ENCODE measurements at regions not wholly inside any gene's neighbourhood (a gene's known extent, or its start where the extent isn't known, plus 50 kb on each side); places are given as distances from the start of the nearest gene placed in this dataset.
"Not testable (repeated sequence)": the region's sequence is repeated elsewhere in the genome, so short reads cannot be mapped to it uniquely, and the experiment has no call there.

DNA sequence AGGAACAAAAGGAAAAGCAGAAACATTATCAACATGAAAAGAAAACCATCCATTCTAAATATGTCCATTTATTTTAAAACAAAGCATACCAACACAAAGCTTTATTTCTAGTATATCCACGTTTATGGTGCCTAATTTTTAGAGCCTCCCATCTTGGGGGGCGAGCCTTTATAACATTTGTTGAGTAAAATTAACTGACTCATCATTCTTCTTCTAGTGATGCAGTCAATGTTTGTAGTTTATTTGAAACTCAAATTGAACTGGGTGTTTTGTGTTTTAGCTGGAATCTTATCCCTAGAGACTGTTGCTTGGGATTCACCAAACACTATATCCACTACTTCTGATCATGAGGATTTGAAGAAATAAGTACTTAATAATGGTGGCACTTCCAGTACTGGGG, 366.4 kb upstream of the NPVF start:
- no peak for DNase-seq (ENCODE audit: low read depth in 2 of 2)

GRCh38 chr7:25595996-25596395, 367.7 kb upstream of the NPVF start:
- peak in 1 of 2 experiments; percentile 12 for DNase-seq (ENCODE audit: low read depth in 2 of 2)

DNA sequence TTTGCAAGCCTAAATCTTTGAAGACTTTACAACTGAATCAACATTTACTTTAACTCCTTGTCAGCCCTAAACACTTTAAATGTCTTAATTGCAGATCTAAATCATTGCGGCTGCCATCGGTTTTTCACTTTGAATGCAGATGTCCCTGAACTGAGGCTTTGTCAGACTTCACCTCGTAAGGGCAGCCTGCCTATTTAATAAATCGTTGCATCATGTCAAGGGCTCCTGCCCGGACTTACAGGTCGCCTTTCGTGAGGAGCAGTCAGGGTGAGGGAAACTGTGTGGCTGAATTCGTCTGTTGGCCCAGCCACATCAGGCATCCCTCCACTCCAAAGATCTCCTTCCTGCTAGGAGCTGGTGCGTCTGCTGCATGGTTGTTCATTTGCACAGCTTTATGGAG, 368.2 kb upstream of the NPVF start:
- no peak for DNase-seq (ENCODE audit: low read depth in 2 of 2)

- no peak for DNase-seq (ENCODE audit: low read depth in 2 of 2)
Measured at GRCh38 chr7:25597946-25598345, 369.7 kb upstream of the NPVF start.

DNA sequence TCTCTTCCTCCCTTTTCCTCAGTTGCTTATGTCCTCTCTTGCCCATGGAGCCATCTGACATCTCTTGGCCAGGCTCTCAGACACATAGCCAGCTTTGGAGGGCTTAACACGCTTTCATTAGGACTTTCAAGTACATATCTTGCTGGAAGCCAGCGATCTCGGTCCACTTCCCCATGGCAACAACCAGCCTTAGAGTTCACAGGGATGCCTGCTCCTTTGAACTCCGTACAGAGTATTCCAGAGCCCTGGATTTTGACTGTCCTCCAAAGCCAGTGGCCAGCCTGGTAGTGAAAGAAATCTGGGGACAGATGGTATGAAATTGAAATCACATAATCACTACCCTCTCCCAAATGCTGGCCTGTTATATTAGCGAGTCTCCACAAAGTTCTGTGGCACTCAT, 370.5 kb upstream of the NPVF start:
- DNase-seq (ENCODE audit: low read depth in 2 of 2) = no peak

- DNase-seq (ENCODE audit: low read depth in 2 of 2) = no peak
Measured at GRCh38 chr7:25600262-25600920, 372.1 kb upstream of the NPVF start.

DNA sequence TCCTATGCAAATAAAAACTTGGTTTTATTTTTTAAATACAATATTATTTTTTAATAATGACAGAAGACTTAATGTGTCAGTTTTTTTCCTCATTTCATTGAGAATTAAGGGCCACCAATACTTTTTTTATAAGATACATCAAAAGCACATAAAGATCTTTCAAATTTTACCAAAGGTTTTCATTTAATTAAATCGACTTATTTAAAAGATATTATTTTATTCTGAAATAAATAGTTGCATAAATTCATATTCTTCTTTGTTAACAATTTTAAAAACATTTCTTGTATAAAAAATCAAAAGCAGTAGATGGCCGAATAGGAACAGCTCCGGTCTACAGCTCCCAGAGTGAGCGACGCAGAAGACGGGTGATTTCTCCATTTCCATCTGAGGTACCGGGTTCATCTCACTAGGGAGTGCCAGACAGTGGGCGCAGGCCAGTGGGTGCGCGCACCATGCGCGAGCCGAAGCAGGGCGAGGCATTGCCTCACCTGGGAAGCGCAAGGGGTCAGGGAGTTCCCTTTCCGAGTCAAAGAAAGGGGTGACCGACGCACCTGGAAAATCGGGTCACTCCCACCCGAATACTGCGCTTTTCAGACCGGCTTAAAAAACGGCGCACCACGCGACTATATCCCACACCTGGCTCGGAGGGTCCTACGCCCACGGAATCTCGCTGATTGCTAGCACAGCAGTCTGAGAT, 374.6 kb upstream of the NPVF start:
- not testable (repeated sequence) for DNase-seq (ENCODE audit: low read depth in 2 of 2)

DNA sequence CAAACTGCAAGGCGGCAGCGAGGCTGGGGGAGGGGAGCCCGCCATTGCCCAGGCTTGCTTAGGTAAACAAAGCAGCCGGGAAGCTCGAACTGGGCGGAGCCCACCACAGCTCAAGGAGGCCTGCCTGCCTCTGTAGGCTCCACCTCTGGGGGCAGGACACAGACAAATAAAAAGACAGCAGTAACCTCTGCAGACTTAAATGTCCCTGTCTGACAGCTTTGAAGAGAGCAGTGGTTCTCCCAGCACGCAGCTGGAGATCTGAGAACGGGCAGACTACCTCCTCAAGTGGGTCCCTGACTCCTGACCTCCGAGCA, 375.1 kb upstream of the NPVF start:
- DNase-seq (ENCODE audit: low read depth in 2 of 2) = not testable (repeated sequence)

DNA sequence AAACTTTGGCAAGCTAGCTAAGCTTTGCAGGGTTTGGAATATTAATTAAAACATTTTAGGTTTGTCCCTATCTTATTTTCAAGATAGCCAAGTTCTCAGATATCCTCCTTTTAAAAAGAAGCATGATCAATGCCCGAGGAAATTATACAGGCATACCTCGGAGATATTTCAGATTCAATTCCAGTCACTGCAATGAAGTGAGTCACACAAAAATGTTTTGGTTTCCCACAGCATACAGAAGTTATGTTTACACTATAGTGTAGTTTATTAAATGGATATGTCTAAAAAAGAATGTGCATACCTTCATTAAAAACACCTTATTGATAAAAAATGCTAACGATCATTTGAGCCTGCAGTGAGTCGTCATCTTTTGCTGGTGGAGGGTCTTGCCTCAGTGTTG, 382.9 kb upstream of the NPVF start:
- no peak for DNase-seq (ENCODE audit: low read depth in 2 of 2)

DNA sequence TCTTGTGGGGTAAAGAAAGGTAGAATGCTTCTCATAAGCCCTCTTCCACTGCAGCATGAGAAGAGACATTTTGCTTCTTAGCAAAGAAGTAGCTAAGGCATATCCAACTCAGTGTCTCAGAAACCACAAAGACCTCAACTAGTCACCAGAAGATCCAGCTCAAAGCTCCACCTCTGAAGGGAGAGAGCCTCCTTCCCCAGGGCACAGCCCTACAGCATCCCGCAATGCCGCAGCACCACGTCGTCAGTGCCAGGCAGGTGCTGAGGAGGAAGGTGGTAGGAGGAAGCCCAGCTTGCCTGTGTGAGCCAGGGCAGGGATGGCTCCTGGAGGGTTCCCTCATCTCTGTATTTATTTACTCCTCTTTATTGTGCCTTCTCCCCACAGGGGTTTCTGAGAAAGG, 385.6 kb upstream of the NPVF start:
- no peak for DNase-seq (ENCODE audit: low read depth in 2 of 2)

GRCh38 chr7:25614415-25614814, 386.1 kb upstream of the NPVF start:
- DNase-seq (ENCODE audit: low read depth in 2 of 2) = no peak

- DNase-seq (ENCODE audit: low read depth in 2 of 2) = no peak
Measured at GRCh38 chr7:25615003-25615402, 386.7 kb upstream of the NPVF start.

- DNase-seq (ENCODE audit: low read depth in 2 of 2) = no peak
Measured at GRCh38 chr7:25615593-25615992, 387.3 kb upstream of the NPVF start.

- no peak for DNase-seq (ENCODE audit: low read depth in 2 of 2)
Measured at GRCh38 chr7:25617214-25617613, 388.9 kb upstream of the NPVF start.

DNA sequence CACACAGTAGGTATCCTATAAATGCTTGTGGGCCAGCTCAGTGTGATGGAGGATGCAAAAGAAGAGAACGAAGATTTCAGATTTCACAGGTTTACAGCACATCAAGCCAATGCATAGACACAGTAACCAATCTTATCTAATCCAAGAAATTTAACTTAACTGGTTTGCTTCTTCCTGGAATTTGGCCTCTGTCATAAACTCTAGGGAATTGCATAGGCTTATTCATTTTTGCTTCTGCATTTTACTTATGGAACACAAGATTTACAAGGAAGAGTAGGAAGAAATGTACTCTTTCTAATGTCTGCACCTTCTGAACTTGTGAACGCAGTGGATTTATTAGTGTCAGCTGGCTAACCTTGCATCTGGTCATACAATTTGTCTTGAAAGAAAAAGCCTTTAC, 389.4 kb upstream of the NPVF start:
- DNase-seq (ENCODE audit: low read depth in 2 of 2) = no peak

GRCh38 chr7:25619381-25619780, 391.1 kb upstream of the NPVF start:
- no peak for DNase-seq (ENCODE audit: low read depth in 2 of 2)

DNA sequence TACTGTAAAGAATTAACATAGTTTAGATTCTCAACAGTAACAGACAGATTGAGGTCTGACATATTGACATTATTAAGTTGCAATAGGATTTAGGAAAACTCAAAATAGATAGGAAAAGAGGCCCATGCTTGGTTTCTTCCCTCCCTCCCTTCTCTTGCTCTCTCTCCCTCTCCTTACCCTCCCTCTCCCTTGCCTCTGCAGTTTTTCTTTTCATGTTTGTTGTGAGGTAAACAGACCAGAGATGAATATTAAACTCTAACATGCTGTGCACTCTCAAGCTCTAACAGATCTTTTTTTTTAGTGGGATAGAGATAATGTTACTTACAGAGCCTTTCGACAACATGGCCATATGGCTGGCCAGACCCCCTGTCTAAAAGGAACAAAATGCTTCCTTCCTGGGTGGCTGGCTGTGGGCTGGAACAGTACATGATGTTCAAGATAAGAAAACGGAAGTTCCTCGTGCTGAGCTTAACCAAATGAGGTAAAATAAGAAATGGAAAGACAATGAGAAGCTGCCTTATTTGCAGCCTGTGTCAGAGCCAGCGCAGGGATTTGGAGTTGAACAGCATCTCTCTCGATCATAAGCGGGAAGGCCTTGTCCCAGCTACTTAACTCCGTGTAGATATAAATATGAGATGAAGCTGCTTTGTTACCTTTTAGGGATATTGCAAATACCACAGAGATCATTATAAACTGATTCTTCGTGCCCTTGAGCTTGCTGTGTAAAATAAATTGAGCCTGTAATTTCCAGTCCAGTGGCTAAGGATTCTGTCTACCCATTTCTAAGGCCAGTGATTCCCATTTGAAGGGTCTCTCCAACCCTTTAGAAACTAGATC, 391.9 kb upstream of the NPVF start:
- no peak for DNase-seq (ENCODE audit: low read depth in 2 of 2)

GRCh38 chr7:25621993-25622392, 393.7 kb upstream of the NPVF start:
- DNase-seq (ENCODE audit: low read depth in 2 of 2) = no peak

GRCh38 chr7:25622695-25623094, 394.4 kb upstream of the NPVF start:
- DNase-seq (ENCODE audit: low read depth in 2 of 2) = no peak

DNA sequence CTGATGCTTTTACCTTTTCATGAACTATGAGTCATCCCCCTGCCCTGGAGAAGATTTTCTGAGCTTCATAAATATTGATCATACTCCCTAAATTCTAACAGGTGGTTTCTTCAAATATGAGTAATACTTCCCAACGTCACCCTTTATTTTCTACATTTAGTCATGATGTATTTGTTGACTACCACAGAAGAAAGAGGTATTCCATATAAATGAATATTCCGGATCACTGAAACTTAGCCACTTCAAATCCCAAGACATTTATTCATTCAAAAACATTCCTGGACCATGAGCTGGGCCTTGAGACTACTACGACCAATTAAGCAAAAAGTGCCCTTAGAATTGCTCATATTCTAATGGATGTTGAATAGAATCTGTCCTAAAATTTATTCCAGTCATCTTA, 395.8 kb upstream of the NPVF start:
- no peak for DNase-seq (ENCODE audit: low read depth in 2 of 2)

- no peak for DNase-seq (ENCODE audit: low read depth in 2 of 2)
Measured at GRCh38 chr7:25624833-25625232, 396.5 kb upstream of the NPVF start.

GRCh38 chr7:25625306-25625992, 397.2 kb upstream of the NPVF start:
- no peak for DNase-seq (ENCODE audit: low read depth in 2 of 2)

All from fibroblast of skin of left biceps (primary cell).